ENCODE measurements at regions not wholly inside any gene's neighbourhood (a gene's known extent, or its start where the extent isn't known, plus 50 kb on each side); places are given as distances from the start of the nearest gene placed in this dataset.
"Not testable (repeated sequence)": the region's sequence is repeated elsewhere in the genome, so short reads cannot be mapped to it uniquely, and the experiment has no call there.

GRCh38 chr5:12573916-12574297 is 669.7 kb upstream of the CTNND2 start:
- not testable (repeated sequence) for H3K27ac Mint-ChIP-seq; H3K56ac ChIP-seq (ENCODE audit: insufficient read length, low read depth, low read length); H2AK5ac ChIP-seq (ENCODE audit: insufficient read length, low read length)

More at GRCh38 chr5:12573916-12574297, 669.7 kb upstream of the CTNND2 start:
- DNase-seq; H4K5ac ChIP-seq (ENCODE audit: insufficient read length, low read depth, low read length); H2AFZ ChIP-seq (ENCODE audit: low read length); H3K4me1 Mint-ChIP-seq; H3K14ac ChIP-seq (ENCODE audit: insufficient read depth, low read length); H3K27ac ChIP-seq (ENCODE audit: insufficient read length, low read depth, low read length); H3K9ac ChIP-seq (ENCODE audit: extremely low read depth, insufficient read length, low read length); H3K23me2 ChIP-seq (ENCODE audit: insufficient read length, low read depth, low read length, poor library complexity, severe bottlenecking); H3K4me3 Mint-ChIP-seq; H3T11ph ChIP-seq (ENCODE audit: low read length); H3K36me3 Mint-ChIP-seq (ENCODE audit: insufficient read depth in 1 of 3, low read depth in 3 of 3); H3K79me2 ChIP-seq (ENCODE audit: insufficient read depth, low read length); H3K4ac ChIP-seq (ENCODE audit: low read depth, low read length); H3K4me2 ChIP-seq (ENCODE audit: insufficient read depth, insufficient read length, low read length); H3K23ac ChIP-seq (ENCODE audit: insufficient read length, low read depth, low read length); H3K9me3 ChIP-seq (ENCODE audit: control insufficient read depth, low read depth, low read length); H4K91ac ChIP-seq (ENCODE audit: insufficient read length, low read depth, low read length); H2BK15ac ChIP-seq (ENCODE audit: low read depth, low read length); H2BK12ac ChIP-seq (ENCODE audit: insufficient read length, low read depth, low read length); H3K27me3 ChIP-seq (ENCODE audit: insufficient read depth, low read length); H4K20me1 ChIP-seq (ENCODE audit: control insufficient read depth, insufficient read depth, insufficient read length); H3K79me1 ChIP-seq (ENCODE audit: insufficient read depth, low read depth, low read length, poor library complexity, severe bottlenecking); H3K27me3 Mint-ChIP-seq (ENCODE audit: low read depth); H2BK5ac ChIP-seq (ENCODE audit: insufficient read length, low read length); H2BK120ac ChIP-seq (ENCODE audit: low read depth, low read length, poor library complexity, severe bottlenecking); H3K4me1 ChIP-seq (ENCODE audit: insufficient read depth, low read length); H2BK20ac ChIP-seq (ENCODE audit: low read depth, low read length, poor library complexity, severe bottlenecking); H4K8ac ChIP-seq (replicated peaks; ENCODE audit: insufficient read length, low read depth, low read length); H3K18ac ChIP-seq (ENCODE audit: insufficient read length, low read depth, low read length): not testable (repeated sequence)
- H3K9me3 Mint-ChIP-seq, result peaks cover 10 to 13% of the 10 kb centered on the region in 2 experiments; a peak in 4 of 5 replicates
- no CpG with 5 or more reads among the region's 30 CpGs for WGBS (ENCODE audit: extremely low coverage, insufficient read length, low lambda C conversion rate)
